K562 (cell line): ENCODE measurements at regions not wholly inside any gene's neighbourhood (a gene's known extent, or its start where the extent isn't known, plus 50 kb on each side); places are given as distances from the start of the nearest gene placed in this dataset.

Experiments used
- ATAC-seq: fragments of 200-7000 bp; cut with Tn5 transposase; 3 replicates; pipeline ENCODE4 v1.9.1; 2020; ENCODE audit warnings: moderate library complexity
- BruUV-seq: library from RNA; stranded (reverse); fragments of 400-500 nt; replicated peaks from 2 replicates; lab custom pipeline; 2021; lab: Mats Ljungman, UMichigan
- CTCF ChIA-PET: fragments of 300-600 bp; formaldehyde crosslinking; extraction: SDS; loops from one replicate; lab custom pipeline; 2021; ENCODE audit warnings: low intra/inter-chr PET ratio; lab: Yijun Ruan, JAX
- POLR2A ChIA-PET: fragments of 300-600, 350-650 bp; sonication (Branson Sonifier 250); formaldehyde crosslinking; extraction: SDS; loops from one replicate; lab custom pipeline; 2021; ENCODE audit warnings: antibody characterized with exemption, inconsistent platforms; lab: Yijun Ruan, JAX
- DNase-seq, 4 experiments: peaks; one replicate each; pipeline versions ENCODE4 v3.0.0 to v3.0.0-alpha.2; 2011 to 2018; ENCODE audit warnings: low spot score in 3 of 4, mixed read lengths in 3 of 4; ENCODE audit errors: extremely low read depth in 1 of 4
- FAIRE-seq: peaks from 2 replicates; lab custom pipeline; 2011; peaks lifted over from hg19 to GRCh38; lab: Jason Lieb, UNC
- H2AFZ ChIP-seq: 2 replicates; pipeline ENCODE4 v1.6.0; 2011; ENCODE audit warnings: low read depth, low read length, control low read depth, inconsistent platforms
- H3K27ac ChIP-seq: fragments of 200-600 bp; 3 replicates; pipeline ENCODE4 v1.8.0; 2011; ENCODE audit warnings: low read depth, mild to moderate bottlenecking, control low read depth, inconsistent platforms, low read length, moderate library complexity, mixed read lengths; ENCODE audit errors: extremely low read depth
- H3K27me3 ChIP-seq, 2 experiments: fragments of 300-600 bp in 1 of 2; 2 replicates in 1 of 2; 3 replicates in 1 of 2; pipeline versions ENCODE4 v1.6.0 to v1.8.0; 2011; ENCODE audit warnings: inconsistent platforms in 2 of 2, low read length in 2 of 2, mild to moderate bottlenecking in 1 of 2, mixed read lengths in 1 of 2, moderate library complexity in 1 of 2; ENCODE audit not compliant: control insufficient read depth in 2 of 2, insufficient read depth in 2 of 2
- H3K36me3 ChIP-seq: fragments of 300-600 bp; 3 replicates; pipeline ENCODE4 v1.8.0; 2011; ENCODE audit warnings: mild to moderate bottlenecking, low read length, inconsistent platforms; ENCODE audit not compliant: control insufficient read depth, insufficient read depth
- H3K4me1 ChIP-seq, 2 experiments: fragments of 200-600 bp in 1 of 2; replicated peaks in 1 of 2; 2 replicates in 1 of 2; 3 replicates in 1 of 2; pipeline versions ENCODE4 v1.5.1 to v1.8.0; 2011; ENCODE audit warnings: inconsistent platforms in 2 of 2, low read length in 2 of 2, mild to moderate bottlenecking in 1 of 2, mixed read lengths in 1 of 2, moderate library complexity in 1 of 2; ENCODE audit not compliant: control insufficient read depth in 2 of 2, insufficient read depth in 2 of 2
- H3K4me2 ChIP-seq: 2 replicates; pipeline ENCODE4 v1.6.1; 2011; ENCODE audit warnings: low read length, control low read depth, inconsistent platforms, mixed read lengths; ENCODE audit not compliant: insufficient read depth
- H3K4me3 ChIP-seq: fragments of 200-600 bp; sonication (generic), shearing (Covaris generic); 2 replicates; pipeline ENCODE4 v1.5.1; 2016; ENCODE audit warnings: control low read depth, inconsistent platforms
- H3K79me2 ChIP-seq: fragments of 200-600 bp; 3 replicates; pipeline ENCODE4 v1.8.0; 2011; ENCODE audit warnings: low read length, inconsistent platforms; ENCODE audit not compliant: control insufficient read depth, insufficient read depth
- H3K9ac ChIP-seq, 2 experiments: 2 replicates each; pipeline versions ENCODE4 v1.6.0 to v1.6.1; 2011; ENCODE audit warnings: low read depth in 2 of 2, low read length in 2 of 2, control low read depth in 1 of 2, inconsistent platforms in 1 of 2, mild to moderate bottlenecking in 1 of 2, mixed read lengths in 1 of 2; ENCODE audit not compliant: insufficient read depth in 1 of 2
- H3K9me1 ChIP-seq: one replicate; pipeline ENCODE4 v1.6.0; 2011; ENCODE audit warnings: inconsistent platforms, mild to moderate bottlenecking, low read length, moderate library complexity; ENCODE audit not compliant: control insufficient read depth, insufficient read depth
- H3K9me3 ChIP-seq: replicated peaks from 2 replicates; pipeline ENCODE4 v1.5.1; 2011; ENCODE audit warnings: low read depth, low read length, inconsistent platforms; ENCODE audit not compliant: control insufficient read depth, insufficient read depth
- H4K20me1 ChIP-seq: replicated peaks from 2 replicates; pipeline ENCODE4 v1.6.1; 2011; ENCODE audit warnings: low read length, inconsistent platforms, mixed read lengths; ENCODE audit not compliant: control insufficient read depth, insufficient read depth
- GATAD2B ChIP-seq: fragments of 450-650 bp; IDR thresholded peaks from 2 replicates; pipeline ENCODE4 v1.6.1; 2017; ENCODE audit warnings: mild to moderate bottlenecking, borderline replicate concordance
- SAP30 ChIP-seq: fragments of 200-600 bp; sonication (generic); IDR thresholded peaks from 2 replicates; pipeline ENCODE4 v1.6.1; 2012; ENCODE audit warnings: borderline replicate concordance, low read depth, mild to moderate bottlenecking, moderate library complexity, low read length, control low read depth, inconsistent platforms; ENCODE audit not compliant: insufficient read depth, poor library complexity, severe bottlenecking
- ZNF124 ChIP-seq: sonication (generic); formaldehyde crosslinking; IDR thresholded peaks from 2 replicates; pipeline ENCODE4 v1.8.1; 2022; ENCODE audit warnings: missing genetic modification reagents
- ZNF232 ChIP-seq: sonication (generic); formaldehyde crosslinking; IDR thresholded peaks from 2 replicates; pipeline ENCODE4 v1.8.0; 2022; ENCODE audit warnings: mild to moderate bottlenecking, missing genetic modification reagents
- ZNF764 ChIP-seq: fragments of 250-450 bp; sonication (Bioruptor Pico); IDR thresholded peaks from 2 replicates; pipeline ENCODE4 v1.4.0; 2020; ENCODE audit warnings: low read depth, mild to moderate bottlenecking, moderate library complexity
- WGBS: fragments of 100-300 bp; shearing (Covaris generic); methylation state at CpG from one replicate; pipeline ENCODE4 v1.1.6; 2016; ENCODE audit warnings: low coverage, mixed read lengths; ENCODE audit not compliant: insufficient coverage; ENCODE audit errors: missing lambda C conversion rate; 5-methylcytosine and 5-hydroxymethylcytosine counted together
- in situ Hi-C: fragments of 300-500 bp; cut with MboI; formaldehyde crosslinking; loops from 4 replicates; pipeline ENCODE4 v1.15.0; 2018; ENCODE audit warnings: inconsistent platforms, mixed read lengths
- intact Hi-C: fragments of 100-400 bp; cut with micrococcal nuclease; formaldehyde crosslinking; loops from 2 replicates; pipeline ENCODE4 v1.14.2; 2022

DNA sequence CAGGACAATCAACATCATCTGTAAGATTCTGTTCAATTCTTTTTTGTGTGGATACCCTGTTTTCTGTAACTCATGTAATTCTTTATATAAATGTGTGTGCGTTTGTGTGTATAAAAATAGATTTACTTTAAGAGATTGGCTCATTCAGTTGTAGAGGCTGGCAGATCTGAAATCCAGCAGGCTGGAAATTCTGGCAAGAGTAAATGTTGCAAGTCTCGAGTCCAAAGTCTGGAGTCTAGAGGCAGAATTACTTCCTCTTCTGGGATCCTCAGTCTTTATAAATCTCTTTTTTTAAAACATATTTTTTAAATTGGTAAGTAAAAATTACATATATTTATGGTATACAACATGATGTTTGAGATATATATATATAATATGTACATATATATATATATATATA lies 202.1 kb upstream of the TMEM161B start:
- DNase-seq (no peak), FAIRE-seq (no peak), ATAC-seq (no peak)
- H3K36me3 ChIP-seq: no peaks in the 10 kb centered on the region
- no peaks in the 10 kb centered on the region for H3K4me1 ChIP-seq
- no peak overlapping the region for H3K27ac ChIP-seq
- H4K20me1 ChIP-seq: no peaks in the 10 kb centered on the region
- in situ Hi-C loops (no loop called here), intact Hi-C loops (no loop called here)
- no peak overlapping the region for H3K9ac ChIP-seq
- H3K9me3 ChIP-seq: no peaks in the 10 kb centered on the region
- H3K79me2 ChIP-seq: no peaks in the 10 kb centered on the region
- 3% methylated on average over 2 of the region's 2 CpGs for WGBS
- no peak overlapping the region for H3K4me2 ChIP-seq
- H2AFZ ChIP-seq: no peak overlapping the region
- no peaks in the 10 kb centered on the region for H3K27me3 ChIP-seq
- no TSS peak for BruUV-seq
- no peaks in the 10 kb centered on the region for H3K9me1 ChIP-seq
- TF ChIP-seq ZNF232 (CRISPR knock-in tag) (no peak), GATAD2B (no peak), ZNF764 (CRISPR knock-in tag) (no peak)
- H3K4me3 ChIP-seq: no peak overlapping the region
- CTCF ChIA-PET: no interaction called here
- POLR2A ChIA-PET: no interaction called here

GRCh38 chr5:88459971-88460370 lies 191.3 kb upstream of the TMEM161B start:
- Histone ChIP-seq H3K36me3 (no peaks in the 10 kb centered on the region), H3K9ac (no peak overlapping the region), H3K9me1 (no peaks in the 10 kb centered on the region), H3K4me1 (no peaks in the 10 kb centered on the region), H3K4me2 (no peak overlapping the region), H3K4me3 (no peak overlapping the region), H3K79me2 (no peaks in the 10 kb centered on the region), H4K20me1 (no peaks in the 10 kb centered on the region), H3K9me3 (no peaks in the 10 kb centered on the region), H2AFZ (no peak overlapping the region), H3K27me3 (no peaks in the 10 kb centered on the region), H3K27ac (no peak overlapping the region)
- WGBS: 3% methylated on average over 3 of the region's 3 CpGs
- ATAC-seq (no peak), FAIRE-seq (no peak), DNase-seq (no peak)
- in situ Hi-C loops (no loop called here), intact Hi-C loops (no loop called here)
- BruUV-seq: no TSS peak
- CTCF ChIA-PET: no interaction called here
- POLR2A ChIA-PET: no interaction called here
- TF ChIP-seq ZNF124 (CRISPR knock-in tag) (no peak), SAP30 (no peak)
